ENCODE measurements at regions not wholly inside any gene's neighbourhood (a gene's known extent, or its start where the extent isn't known, plus 50 kb on each side); places are given as distances from the start of the nearest gene placed in this dataset.

- no peak for TF ChIP-seq EZH2 (IDR thresholded peaks at IDR 0.05; ENCODE audit: borderline replicate concordance, insufficient read depth, low read length, poor library complexity, severe bottlenecking)
- no peak for TF ChIP-seq MXI1 (conservative IDR thresholded peaks at IDR 0.05; ENCODE audit: poor library complexity, severe bottlenecking)
- no peak for TF ChIP-seq CTCF (IDR thresholded peaks at IDR 0.05; ENCODE audit: poor library complexity, severe bottlenecking)
- no peak for TF ChIP-seq POLR2AphosphoS5 (IDR thresholded peaks at IDR 0.05)
- TF ChIP-seq EP300 (conservative IDR thresholded peaks at IDR 0.05; ENCODE audit: poor library complexity, severe bottlenecking), result no peak
- no peak for TF ChIP-seq TAF1 (IDR thresholded peaks at IDR 0.05; ENCODE audit: low read depth)
These were observed 506.5 kb upstream of the GRIN3A start for GRCh38 chr9:102244916-102245315.

Measured in neural cell (in vitro differentiated cells).